Forelimb muscle (tissue), 1 donor: ENCODE measurements at regions not wholly inside any gene's neighbourhood (a gene's known extent, or its start where the extent isn't known, plus 50 kb on each side); places are given as distances from the start of the nearest gene placed in this dataset.
A peak's percentile ranks its signal among the peaks of the same experiment; 100 is the strongest.

Source experiments
- DNase-seq: peaks from one replicate; pipeline ENCODE4 v3.0.0-alpha.2; 2013; ENCODE audit warnings: low read depth

DNA sequence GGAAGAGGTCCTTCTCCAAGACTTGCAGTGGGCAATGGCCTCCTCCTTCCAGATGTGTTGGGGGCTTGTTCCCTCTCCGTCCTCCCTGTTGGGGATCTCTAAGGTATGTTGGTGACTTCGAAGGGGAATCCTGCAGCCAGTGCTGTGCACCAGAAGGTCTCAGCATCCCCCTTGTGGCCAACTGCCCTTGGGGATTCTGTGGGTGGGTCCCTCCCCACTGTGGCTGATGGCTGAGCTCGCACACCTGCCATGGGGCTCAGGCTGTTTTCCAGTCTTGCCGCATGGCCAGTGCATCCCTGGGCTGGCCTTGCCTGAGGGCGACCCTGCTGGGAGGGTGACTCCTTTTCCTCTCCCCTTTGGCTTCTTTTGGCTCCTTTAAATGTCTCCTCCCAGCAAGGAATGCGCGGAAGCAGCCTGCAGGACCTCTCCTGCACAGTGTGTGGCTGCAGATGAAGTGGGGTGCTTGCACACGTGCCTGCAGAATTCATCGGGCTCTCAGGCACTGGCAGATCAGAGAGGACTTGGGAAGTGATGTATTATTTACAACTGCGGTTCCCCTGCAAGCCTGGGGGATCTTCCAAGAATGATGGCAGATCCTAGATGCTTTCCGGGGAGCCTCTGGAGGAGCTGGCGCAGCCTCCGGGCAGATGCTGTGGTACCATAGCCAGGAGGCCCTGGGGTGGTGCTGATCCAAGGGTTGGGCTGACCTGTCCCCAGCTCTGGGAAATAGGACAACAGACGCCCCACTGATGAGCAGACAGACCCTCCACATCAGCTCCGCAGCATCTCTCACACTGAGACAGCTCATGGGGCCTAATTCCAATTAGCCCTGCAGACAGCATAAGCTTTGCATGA, 410.0 kb downstream of the TCERG1L start:
- no peak for DNase-seq

DNA sequence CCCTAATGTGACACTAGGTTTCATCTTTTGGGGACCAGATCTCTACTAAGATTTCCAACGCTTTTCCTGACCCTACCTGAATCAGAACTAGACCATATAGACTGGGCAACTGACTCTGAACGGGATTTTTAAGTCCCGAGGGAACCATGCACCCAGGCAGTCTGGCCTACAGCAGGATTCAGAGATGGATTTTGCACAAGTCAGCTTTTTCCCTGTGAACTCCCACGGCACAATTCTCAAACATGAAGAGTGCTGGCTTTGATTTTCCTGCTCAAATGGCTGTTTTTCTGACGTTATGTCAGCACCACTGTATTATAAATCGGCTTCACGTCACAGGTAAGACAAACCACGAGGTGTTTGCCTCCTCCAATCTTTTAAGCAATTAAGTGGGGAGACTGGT, 409.1 kb downstream of the TCERG1L start:
- no peak for DNase-seq

DNA sequence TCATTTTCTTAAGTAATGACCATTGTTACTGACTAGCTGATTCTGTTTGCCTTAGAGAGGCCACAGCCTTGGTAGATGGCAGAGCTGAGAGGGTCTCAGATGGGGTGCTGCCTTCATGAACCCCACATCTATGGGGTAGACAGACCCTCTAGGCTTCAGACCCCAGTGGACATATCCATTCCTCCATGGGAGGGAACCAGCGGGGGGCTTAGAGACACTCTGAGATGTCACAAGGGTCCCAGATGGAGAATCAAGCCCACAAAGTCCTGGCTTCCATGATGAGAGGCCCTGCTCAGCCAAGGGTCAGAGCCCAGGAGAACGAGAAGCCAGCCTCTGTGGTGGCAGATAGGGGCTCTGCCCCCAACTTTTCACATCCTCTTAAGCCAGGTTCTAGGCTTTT, 408.6 kb downstream of the TCERG1L start:
- DNase-seq = no peak

DNA sequence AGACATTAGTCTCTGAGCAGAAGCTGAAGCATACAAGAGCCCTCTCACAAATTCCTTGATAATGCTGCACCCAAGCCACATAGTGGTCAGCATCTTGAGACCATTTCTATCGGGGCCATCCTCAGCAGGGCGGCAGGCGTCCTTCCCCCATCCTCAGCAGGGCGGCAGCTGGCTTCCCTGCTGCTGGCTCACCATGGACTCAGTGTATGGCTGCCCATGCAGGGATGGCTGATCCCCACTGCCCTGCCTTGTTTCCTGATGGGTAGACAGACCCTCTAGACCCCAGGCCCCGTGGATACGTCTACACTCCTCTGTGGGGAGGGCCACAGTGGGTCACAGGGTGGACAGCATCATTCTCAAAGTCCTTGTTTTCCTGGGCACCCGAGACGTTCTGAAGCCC, 406.8 kb downstream of the TCERG1L start:
- DNase-seq = no peak

DNA sequence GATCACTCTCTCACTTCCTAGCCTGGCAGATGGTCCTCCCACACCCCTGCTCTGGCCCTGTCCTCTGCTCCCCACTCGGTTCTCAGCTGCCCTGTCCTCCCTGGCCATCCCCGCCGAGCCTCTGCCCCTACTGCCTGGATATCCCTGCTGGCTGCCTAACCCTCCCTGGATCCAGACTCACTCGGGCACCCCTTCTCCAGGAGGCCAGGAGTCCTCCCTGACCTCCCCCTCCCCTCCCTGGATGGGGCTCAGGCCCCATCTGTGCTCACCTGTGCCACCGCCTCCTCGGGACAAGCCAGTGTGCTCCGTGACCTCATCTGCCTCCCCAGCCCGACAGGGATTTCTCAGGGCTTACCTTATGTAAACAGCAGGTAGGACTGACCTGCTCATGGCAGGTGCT, 406.1 kb downstream of the TCERG1L start:
- no peak for DNase-seq

DNA sequence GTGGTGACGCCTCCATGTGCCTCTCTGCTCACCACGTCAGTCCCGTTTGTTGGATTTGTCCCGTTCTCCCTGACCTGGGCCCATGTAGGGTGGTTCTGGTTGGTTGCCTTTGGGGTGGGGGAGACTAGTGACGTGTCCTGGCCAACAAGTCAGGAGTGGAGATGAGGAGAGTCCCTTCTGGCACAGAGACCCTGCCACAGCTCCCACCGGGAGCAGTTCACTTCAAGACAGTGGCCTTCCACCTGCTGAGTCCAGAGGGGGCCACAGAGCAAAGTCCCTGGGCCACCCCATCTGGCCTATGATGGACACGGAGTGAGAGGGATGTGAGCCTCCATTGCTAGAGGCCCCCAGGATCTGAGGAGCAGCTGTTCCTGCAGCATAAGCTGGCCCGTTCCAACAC, 405.6 kb downstream of the TCERG1L start:
- DNase-seq = no peak

DNA sequence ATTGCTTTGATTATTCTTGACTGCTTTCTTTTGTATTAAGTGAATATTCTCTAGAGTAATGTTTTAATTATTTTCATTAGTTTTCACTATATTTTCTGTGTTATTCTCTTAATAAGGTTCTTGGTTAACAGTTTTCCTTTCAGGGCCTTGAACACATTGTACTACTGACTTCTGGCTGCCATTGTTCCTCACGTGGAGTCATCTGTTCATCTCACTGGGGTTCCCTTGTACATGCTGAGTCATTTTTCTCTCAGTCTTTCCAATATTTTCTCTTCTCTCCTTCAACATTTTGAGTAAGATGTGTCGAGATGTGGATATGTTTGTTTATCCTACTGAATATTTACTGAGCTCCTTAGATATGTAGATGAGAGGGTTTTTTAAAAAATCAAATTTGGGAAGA, 400.7 kb downstream of the TCERG1L start:
- DNase-seq = no peak

DNA sequence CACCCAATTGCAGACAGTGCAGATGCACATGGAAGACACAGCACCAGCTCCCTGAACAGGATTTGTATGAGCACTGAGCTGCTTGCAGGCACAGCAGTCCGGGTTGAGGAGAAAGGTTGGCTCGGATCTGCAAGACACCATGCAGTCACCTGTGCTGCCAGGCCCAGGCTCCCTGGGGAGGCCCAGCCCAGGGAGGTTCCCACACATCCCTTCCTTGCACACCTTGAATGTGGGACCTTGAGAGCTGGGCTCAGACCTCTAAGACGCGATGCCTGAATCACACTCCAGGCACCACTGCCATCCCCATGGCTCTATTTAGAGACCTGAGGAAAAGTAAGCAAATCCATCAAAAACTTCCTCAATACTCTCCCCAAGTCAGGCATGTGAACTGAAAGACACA, 397.7 kb downstream of the TCERG1L start:
- DNase-seq = no peak

DNA sequence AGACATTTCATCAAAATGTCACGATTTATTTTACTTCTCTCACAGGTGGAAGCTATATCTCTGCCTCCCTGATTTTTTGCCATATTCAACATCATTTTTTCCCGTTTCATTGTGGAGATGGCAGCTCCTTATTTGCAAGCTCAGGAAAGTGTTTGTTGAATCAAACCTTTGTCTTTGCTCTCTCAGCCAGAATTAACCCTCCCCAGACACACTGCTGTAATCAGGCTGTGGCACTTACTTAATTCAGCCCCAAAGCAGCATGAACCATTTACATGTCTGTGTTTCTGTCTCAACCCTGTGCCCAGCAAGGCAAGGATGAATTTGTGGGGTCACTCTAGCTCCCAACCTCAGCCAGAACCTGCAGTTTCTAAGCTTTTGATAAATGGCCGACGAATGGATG, 397.2 kb downstream of the TCERG1L start:
- DNase-seq = no peak

DNA sequence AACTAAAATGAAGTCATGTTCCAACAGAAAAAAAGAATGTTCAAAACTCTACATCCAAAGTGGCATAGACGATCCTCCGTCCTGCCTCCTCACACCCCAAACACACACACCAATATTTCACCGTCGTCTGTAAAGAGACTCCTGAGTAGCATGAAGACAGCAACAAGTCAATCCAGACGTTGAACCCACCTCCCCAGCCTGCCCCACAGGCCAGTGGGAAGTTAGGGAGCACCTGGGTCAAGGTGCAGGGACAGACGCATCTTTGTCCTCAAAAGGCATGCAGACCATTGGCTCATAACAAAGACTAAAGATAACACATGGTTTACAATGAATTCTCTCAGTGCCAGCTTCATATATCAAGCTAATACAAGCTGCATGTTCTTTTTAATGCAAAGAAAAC, 396.5 kb downstream of the TCERG1L start:
- DNase-seq = no peak

DNA sequence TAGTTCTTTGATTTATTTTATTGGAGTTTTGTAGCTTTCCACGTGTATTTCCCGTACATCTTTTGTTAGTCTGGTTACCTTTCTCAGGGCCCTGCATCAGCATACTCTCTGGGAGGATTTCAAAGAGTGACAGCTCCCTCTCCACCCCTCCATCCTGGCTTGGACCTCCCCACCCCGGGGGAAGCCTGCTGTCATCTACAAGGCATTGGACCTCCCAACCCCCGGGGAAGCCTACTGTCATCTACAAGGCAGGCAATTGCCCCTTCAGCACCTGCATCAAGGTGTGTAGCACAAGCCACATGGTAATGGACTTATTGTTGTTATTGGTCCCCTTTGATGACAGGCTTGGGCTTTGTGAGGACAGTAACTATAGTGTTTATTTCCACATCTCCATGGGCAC, 390.1 kb downstream of the TCERG1L start:
- no peak for DNase-seq

DNA sequence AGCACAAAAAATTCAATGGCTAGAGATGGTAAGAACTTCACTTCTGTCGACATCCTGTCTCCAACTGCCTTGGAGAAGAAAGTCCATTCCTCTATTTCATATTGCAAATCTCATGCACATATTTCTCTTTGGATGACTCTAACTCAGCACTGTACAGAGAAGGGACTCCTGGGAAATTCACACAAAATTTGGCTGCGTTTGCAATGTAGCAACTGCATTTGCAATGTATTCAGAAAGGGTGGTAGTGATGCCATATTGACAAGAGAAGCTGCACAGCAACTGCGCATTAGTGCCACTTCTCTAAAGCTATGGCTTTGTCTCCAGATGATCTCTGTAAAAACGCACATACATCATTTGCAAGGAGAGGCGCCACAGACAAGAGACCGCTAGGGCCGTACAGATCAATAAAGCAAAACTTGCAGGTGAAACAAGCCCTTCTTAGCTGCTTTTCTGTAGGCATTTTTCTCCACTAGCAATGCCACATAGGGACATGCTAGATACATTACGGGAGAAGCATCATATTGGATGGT, 389.5 kb downstream of the TCERG1L start:
- no peak for DNase-seq

DNA sequence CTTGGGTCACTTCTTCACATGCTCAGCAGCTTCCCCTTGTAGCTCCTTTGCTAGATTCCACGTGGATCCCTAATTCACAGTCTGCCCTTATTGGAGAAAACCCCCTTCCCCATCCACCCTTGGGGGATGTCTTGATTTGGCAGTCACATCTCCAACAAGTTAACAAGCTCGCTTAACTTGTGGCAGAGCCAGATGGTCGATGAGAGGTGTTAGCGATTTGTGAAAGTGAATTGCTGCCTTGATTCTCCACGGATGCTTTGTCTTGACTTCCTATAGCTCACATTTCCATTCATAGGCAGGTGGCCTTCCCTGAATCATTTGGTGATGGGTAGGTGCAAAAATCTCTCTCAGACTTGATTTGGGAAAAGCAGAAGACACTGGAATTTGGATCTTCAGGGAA, 387.9 kb downstream of the TCERG1L start:
- no peak for DNase-seq

DNA sequence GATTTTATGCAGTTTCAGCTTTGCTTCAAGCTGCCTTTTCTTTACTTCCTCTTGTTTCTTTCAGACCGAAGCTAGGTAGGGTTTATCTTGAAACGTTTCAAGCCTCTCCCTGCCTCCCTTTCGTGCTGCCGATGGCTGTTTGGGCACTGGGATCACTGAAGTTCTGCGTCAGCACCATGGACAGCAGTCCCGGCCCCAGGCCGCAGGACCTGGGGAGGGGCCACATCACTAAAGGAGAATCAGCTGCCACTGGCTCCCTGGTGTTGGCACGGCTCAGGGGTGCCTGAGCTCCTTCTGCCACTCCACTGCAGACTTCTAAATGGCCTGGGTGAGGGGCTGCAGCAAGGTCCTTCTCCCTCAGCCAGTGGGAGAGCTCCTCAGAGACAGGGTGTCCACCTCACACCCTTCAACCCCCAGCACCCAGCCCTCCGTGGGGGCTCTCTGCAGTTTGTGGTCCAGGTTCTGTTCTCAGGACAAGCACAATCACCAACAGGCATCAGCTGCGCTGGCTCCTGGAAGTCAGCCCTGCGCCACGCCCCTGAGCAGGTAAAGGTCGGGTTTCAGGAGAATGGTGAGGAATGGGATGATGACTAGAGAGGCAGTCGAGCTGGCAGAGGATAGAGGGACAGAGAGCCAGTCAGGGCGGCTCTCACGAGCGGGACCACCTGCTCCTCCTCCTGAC, 387.2 kb downstream of the TCERG1L start:
- peak; percentile 6 for DNase-seq

DNA sequence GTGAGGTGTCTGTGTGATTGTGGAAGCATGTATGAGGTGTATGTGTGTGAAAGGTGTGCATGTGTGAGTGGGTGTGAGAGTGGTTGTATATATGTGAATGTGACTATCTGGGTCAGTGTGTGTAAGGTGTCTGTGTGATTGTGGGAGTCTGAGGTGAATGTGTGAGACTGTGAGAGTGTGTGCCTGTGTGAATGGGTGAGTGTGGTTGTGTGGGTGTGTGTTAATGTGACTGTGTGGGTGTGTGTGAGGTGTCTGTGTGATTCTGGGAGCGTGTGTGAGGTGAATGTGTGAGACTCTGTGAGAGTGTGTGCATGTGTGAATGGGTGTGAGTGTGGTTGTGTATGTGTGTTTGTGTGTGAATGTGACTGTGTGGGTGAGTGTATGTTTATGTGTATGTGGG, 385.1 kb downstream of the TCERG1L start:
- DNase-seq = no peak

DNA sequence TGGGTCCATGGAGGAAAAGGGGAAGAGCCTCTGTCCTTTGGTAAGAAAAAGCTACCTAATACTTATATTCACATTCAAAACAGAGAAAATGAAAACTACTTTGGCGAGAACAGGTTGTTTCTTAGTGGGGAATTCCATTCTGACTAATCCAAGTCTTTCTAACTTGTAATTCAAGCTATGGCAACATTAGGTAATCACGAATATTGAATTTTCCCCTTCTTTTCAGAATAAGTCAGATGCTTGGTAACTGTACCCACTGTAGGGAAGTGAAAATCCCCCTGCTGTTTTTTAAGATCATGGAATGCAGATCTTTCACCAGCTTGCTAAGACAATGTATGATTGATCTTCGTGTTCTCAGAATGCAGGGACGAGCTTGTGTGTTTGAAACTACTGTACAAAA, 384.4 kb downstream of the TCERG1L start:
- DNase-seq = no peak

DNA sequence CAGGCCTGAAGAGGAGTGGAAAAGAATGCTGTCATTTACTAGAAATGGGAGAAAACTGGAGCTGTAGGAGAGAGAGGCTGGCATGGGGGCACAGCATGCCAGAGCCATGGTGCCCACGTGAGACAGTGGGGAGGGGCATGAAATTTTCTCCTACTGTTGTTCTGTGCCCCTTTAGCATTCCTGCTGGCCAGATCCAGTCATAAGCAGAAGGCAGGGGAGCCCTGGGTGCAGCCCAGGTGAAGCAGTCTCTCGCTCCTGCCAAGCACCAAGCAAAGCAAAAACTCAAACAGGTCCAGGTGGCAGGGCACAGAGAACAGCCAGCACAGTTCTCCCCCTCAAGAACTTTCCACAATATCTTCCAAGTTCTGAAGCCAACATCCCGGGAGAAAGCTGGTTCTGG, 383.2 kb downstream of the TCERG1L start:
- DNase-seq = no peak

DNA sequence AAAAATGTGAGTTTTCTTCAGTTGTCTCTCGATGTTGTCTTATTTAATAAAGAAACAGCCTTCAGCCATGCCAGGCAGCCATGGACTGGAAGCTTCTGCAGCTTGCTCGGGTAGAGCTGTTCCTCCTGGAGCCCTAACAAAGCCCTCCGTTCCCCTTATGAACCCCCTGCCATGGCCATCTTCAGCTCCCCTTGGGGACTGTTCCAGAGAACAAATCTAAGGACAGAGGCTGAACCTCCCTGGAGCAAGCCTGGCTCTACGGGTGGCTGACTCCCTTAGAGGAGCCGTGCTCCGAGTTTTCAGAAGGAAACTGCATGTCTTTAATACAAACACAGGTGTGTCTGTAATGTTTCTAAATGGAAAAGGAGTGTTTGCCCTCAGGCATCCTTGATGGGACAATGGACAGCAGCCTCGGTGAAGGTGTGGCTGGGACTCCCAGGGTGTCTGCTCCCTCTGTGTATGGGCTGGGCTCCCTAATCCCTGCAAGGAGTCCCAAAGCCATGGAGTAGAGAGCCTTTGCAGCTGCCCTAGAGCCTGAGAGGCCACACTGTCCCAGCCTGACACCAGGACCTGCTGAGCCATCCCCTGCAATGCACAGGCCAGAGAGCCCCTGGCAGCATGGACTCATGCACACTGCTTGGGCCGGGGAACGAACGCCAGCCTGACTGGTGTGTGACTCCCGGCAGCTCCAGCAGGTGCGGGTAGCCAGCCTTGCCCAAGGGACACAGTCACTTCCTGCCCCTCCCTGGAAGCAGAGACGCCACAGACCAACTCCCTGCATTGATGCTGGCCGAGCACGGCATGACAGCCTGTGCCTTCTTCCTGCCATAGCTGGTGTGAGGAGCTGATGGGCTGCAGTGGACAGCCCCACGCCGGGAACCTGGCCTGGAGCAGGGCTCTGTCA, 381.8 kb downstream of the TCERG1L start:
- DNase-seq = no peak

DNA sequence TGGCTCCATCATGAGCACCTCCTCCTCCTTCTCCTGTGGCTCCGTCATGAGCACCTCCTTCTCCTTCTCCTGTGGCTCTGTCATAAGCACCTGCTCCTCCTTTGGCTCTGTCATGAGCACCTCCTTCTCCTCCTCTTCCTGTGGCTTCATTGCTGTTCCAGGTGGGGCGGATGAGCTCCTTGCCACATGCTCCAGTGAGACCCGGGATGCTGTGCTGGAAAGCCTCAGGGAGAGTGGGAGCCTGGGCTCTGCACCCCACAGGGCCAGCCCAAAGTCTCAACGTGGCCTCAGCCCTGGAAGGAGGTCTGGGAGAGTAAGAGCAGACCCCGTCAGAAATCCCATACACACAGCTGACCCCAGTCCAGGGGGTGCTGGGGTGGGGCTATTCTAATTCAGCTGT, 380.7 kb downstream of the TCERG1L start:
- no peak for DNase-seq

DNA sequence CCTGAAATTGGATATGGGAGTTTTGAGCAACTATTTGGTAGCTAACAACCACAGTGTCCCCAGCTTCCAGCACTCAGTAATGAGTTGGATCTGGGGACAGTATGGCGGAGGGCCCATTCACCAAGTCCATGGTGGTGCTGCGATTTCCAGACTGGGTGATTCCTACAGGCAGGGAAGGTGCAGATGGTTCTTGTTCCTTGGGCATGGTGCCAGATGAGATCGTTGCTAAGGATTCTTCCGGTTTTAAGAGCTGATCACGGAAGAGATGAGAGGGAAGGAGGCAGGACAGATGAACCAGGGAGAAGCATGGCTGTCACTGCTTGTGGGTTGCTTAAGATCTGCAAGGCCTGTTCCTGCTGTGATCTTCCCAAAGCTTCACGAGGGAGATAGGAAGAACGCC, 380.3 kb downstream of the TCERG1L start:
- no peak for DNase-seq

DNA sequence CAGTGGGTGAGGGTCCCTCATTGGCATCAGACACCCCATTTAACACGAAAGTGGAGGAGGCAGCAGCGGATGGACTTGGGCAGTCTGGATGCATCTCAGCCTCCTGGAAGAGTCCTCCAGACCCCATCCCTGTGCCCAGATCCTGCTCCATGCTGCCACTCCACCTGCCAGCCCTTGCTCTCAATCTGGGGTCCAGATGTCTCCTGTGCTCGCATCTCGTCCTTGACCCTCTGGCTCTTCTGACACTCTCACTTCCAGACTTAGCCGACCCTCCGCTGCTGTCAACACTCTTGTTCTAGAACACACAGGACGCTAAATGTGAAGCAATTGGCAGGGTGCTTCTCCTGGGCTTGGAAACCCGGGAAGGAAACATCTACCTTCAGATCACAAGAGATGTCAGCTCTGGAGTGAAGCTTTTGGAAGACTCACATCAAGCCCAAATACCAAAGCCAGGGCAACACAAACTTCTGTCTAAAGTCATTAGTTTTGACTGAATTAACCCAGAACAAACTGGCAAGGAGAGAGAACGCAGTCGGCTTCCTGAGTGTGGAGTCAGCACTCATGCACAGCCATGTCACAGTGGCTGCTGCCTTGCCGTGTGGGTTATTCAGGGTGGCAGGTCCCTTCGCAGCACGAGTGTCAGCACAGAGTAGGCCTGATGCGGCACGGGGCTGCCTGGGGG, 379.1 kb downstream of the TCERG1L start:
- no peak for DNase-seq

DNA sequence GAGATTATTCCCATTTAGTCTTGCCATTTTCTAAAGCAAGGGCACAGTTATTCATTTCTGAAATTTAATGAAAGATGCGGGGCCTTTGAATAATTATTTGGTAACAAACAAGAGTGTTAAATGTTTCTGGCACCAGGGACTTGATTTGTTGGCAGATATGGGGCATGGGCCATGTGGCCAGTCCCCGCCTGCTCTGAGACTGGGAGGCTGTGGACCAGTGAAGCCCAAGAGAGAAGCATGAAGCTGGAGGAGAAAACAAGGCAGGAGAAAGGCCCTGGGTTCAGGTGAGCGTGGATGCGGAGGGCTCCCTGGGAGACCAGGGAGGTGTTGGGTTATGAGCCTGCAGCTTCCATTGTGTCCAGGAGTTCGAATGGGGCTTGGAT, 378.5 kb downstream of the TCERG1L start:
- no peak for DNase-seq
